ENCODE measurements at regions not wholly inside any gene's neighbourhood (a gene's known extent, or its start where the extent isn't known, plus 50 kb on each side); places are given as distances from the start of the nearest gene placed in this dataset.

DNA sequence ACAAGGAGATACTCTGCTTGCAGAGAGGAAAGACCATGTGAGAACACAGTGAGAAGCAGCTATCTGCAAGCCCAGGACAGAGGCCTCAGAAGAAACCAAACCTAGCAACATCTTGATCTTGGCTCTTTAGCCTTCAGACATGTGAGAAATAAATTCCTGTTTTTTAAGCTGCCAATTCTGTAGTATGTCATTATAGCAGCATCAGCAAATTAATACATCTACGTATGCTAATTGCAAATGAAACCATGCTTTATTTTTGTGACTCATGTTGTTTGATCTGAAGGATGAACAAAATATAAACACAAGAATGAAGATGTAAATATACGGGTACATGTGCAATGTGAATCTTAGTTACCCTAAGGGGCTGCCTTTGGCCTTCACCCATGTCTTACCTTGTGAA, 714.4 kb upstream of the ARPP21 start:
- no peak for DNase-seq (ENCODE audit: low read depth in 4 of 4, low spot score in 1 of 4)

DNA sequence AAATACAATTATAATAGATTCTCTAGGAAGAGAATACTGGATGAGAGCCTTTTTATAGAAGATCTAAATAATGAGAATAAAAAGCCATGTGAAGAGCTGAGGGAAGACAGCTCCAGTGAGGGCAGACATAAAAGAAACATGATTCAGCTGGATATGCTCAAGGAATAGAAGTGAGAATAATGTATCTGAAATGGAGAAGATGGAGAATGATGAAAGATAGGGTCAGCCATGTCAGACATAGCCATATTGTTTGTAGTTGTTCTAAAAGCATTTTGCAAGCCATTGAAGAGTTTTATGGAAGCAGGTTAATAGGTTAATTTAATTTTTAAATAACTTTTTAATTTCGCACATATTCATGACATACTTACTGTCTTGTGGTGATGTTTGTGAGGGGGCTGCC, 713.5 kb upstream of the ARPP21 start:
- no peak for DNase-seq (ENCODE audit: low read depth in 4 of 4, low spot score in 1 of 4)

DNA sequence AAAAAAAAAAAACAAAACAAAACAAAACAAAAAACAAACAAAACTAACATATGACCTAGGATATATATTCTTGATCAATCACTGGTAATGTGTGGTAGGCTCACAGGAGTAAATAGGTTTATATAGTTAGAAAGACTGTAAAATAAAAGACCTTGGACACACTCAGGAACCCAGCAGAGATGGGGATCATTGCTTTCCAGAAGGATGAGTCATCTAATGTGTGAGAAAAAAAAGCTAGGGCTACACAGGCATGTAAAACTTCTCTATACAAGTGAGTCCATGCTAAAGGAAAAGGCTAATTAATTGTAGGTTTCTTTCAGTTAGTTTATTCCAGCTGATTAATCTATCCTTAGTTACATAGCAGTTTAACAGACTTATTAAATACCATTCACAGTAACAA, 710.3 kb upstream of the ARPP21 start:
- no peak for DNase-seq (ENCODE audit: low read depth in 4 of 4, low spot score in 1 of 4)

DNA sequence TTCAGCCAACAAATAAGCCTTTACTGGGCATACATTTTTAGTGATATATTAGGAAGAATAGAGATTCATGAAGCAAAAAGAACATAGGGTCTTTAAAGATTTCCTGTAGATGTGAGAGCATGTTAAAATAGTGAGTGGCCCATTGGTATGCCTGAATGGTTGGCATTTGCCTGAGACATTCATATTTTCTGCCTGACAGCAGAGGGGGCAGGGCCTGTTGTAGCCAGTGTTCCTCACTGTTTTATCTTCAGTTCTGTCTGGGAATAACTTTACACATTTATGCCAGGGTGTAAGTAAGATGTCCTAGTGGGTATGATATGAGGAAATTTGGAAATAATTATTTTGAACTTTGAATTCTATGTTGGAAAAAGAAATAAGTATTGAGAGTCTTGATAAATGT, 704.7 kb upstream of the ARPP21 start:
- DNase-seq (ENCODE audit: low read depth in 4 of 4, low spot score in 1 of 4): no peak

DNA sequence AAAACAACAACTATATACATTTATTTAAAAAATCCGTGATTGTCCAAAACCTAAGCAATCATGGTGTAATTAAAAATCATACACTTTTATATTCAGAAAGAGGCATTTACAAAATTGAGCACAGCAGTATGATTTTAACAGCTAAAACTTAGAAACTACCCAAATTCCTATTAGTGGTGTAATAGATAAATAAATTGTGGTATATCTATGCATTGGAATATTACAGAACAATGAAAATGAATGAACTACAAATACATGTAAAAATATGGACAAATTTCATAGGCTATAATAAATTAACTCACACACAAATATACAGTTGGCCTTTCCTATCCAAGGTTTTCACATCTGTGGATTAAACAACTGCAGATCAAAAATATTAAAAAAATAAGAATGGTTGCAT, 700.5 kb upstream of the ARPP21 start:
- DNase-seq (ENCODE audit: low read depth in 4 of 4, low spot score in 1 of 4): no peak

DNA sequence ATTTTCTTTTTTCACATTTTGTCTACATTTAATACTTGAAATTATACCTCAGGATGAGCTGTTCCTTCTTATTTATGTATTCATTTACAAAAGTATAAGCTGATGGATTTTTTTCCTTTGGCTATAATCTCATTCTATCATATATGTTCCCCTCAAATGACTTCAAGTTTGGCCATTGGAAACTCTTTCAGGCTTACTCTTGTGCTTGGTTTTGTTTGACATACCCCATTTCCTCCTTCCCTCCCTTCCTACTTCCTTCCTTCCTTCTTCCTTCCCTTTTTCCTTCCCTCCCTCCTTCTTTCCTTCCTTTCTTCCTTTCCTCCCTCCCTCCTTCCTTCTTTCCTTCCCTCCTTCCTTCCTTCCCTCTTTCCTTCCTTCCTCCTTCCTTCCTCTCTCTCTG, 697.1 kb upstream of the ARPP21 start:
- DNase-seq (ENCODE audit: low read depth in 4 of 4, low spot score in 1 of 4): no peak

DNA sequence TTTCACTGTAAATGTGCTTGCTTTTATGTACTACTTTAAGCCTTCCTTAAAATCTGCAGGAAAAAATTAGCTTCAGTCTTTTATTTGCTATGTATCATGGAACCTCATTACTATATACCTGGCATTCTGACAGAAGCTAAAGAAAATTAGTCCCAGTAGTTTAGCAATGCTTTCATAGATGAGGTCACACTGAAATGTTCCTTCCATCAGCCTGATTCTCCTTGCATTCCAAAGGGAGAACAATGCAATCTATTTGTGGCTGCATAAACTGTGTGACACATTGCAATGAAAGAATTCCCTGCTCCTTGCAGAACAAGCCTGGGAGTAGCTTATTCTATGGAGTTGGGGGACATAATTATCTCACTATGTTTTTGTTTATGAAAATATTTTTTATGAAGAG, 691.5 kb upstream of the ARPP21 start:
- DNase-seq (ENCODE audit: low read depth in 4 of 4, low spot score in 1 of 4): no peak

DNA sequence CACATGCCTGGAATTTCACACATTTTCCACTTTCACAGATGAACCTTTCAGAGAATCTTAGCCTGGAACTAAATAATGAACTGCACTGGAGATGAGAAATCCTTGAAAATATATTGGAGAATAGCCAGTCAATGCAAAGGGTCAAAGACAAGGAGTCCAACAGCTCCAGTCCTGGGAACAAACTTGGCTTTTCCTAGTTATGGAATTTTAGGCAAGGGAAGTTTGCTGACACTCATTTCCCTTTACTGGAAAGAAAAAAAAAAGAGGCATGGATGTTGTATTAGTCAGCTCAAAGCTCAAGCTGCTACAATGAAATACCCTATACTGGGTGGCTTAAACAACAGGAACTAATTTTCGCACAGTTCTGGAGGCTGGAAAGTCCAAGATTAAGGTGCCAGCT, 690.8 kb upstream of the ARPP21 start:
- DNase-seq (ENCODE audit: low read depth in 4 of 4, low spot score in 1 of 4): no peak

DNA sequence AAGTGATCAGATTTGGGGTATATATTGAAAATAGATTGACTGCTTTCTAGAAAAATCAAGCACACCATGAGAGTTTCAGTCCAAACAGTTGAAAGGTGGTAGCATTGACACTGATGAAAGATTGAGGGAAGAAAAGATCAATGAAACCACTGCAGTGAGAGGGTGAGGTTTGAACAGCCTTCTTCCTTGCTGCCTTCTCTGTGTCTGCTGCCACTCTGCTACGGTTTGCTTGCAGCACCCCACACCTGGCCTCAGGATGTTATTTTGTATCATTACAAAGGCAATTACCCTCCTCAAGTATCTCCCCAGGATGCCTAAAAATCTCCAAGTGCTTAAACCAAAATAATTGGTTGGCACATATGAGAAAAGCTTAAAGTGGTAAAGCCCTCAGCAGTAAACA, 683.6 kb upstream of the ARPP21 start:
- no peak for DNase-seq (ENCODE audit: low read depth in 4 of 4, low spot score in 1 of 4)

DNA sequence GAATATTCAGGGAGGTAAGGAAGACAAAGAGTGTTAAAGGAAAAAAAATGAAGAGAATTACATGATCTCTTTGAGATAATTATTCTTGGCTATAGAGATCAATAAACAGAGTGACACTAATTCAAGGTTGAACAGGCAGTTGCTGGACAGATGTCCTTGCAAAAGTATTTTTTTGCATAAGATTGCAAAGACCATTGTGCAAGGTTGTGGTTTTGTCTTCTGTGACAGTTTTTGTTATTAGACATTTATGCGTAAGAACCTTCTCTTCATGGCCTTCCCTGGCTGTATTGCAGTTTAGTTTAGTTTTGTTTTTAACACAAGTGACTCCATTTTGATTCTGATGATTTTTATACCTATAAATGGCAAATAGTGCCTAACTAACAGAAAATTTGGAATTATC, 682.8 kb upstream of the ARPP21 start:
- DNase-seq (ENCODE audit: low read depth in 4 of 4, low spot score in 1 of 4): no peak

DNA sequence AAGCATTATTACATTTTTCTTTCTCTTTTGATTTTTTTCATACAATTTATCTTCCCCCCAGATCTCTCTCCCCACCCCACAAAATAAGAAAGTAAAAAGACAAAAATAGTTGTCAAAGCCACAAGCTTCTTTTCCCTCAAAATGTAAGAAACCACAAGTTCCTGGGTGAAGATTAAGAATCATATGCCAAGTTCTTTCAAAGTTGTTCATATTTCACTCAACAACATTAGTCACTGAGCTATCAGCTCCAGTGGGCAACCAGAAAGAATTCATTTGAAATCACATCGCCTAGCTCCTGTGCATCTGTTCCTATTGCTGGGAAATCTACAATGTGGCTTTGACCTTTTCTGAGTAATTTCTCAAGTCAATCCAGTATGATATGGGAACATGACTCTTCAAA, 681.6 kb upstream of the ARPP21 start:
- DNase-seq (ENCODE audit: low read depth in 4 of 4, low spot score in 1 of 4): no peak

DNA sequence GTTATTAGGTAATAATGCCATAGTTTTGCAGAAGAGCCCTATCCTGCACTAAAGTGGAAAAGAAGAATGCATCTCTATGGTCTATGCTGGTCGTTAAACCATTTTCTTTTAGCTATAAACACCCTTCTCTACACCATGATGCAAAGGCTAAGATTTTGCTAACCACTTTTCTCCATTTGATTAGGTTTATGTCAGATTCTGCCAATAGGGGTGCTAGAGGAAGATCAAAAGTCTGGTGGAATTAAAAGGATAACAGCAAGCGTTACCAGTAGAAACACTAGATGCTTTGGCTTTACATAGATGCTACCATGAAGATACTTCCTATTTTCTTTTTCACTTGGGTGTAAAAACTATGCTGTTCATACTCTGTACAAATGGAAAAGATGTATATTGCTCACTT, 669.8 kb upstream of the ARPP21 start:
- no peak for DNase-seq (ENCODE audit: low read depth in 4 of 4, low spot score in 1 of 4)

DNA sequence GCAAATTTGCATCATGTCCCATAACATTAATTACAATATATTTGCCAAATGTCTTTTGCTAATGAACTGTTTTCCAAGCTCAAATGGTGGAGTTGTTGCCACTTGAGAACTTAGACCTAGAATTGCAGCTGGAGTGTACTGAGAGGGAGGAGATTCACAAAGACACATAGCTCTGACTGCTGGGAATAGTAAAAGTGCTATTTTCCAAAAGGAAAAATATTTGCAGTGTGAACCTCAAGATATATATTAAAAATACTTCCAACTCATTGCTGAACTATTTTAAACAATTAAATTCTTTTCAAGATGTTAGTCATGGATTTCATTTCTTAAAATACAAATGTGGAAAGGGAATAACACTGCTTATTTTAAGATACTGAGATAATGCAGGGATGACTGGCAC, 666.8 kb upstream of the ARPP21 start:
- no peak for DNase-seq (ENCODE audit: low read depth in 4 of 4, low spot score in 1 of 4)

DNA sequence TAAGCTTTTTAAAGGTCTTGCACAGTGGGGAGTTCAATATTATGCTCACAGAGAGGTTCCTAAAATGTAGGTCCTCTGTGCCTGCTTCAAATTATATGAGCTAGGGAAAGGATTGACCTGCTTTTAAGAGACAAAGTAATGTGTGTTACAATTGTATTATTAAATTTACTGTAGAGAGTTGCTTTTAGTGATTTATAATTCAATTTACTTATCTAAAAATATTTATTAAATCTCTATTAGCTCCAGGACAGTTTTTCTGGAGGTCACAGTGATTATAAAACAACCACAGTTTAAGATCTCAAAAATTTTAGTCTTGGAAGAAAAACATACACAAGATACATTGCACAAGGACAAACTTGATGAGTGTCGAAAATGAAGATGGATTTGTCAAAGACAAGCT, 665.7 kb upstream of the ARPP21 start:
- DNase-seq (ENCODE audit: low read depth in 4 of 4, low spot score in 1 of 4): no peak

DNA sequence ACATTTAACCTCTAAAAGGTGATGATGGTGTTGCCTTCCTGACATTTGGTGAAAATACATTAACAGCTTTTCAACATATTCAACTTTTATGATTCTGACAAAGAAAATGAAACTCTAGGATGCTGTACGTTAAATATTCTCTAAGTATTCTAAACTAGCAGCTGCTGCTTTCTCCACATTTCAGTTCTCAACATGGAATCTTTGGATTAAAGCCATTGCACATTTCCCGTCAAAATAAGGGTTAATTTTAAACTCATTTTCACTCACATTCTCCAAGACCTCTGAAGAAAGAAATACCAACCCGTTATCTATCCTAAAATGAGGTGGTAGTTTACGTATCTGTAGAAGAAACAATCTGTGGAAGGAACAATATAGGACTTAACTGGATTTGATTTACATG, 655.7 kb upstream of the ARPP21 start:
- DNase-seq (ENCODE audit: low read depth in 4 of 4, low spot score in 1 of 4): no peak

DNA sequence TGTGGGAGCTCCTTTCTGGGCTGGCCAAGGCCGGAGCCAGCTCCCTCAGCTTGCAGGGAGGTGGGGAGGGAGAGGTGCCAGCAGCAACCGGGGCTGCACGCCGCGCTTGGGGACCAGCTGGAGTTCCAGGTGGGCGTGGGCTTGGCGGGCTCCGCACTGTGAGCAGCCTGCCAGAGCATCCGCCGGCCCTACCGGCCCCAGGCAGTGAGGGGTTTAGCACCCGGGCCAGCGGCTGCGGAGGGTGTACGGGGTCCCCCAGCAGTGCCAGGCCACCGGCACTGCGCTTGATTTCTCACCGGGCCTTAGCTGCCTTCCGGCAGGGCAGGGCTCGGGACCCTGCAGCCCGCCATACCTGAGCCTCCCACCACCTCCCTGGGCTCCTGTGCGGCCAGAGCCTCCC, 651.0 kb upstream of the ARPP21 start:
- DNase-seq (ENCODE audit: low read depth in 4 of 4, low spot score in 1 of 4): no peak

DNA sequence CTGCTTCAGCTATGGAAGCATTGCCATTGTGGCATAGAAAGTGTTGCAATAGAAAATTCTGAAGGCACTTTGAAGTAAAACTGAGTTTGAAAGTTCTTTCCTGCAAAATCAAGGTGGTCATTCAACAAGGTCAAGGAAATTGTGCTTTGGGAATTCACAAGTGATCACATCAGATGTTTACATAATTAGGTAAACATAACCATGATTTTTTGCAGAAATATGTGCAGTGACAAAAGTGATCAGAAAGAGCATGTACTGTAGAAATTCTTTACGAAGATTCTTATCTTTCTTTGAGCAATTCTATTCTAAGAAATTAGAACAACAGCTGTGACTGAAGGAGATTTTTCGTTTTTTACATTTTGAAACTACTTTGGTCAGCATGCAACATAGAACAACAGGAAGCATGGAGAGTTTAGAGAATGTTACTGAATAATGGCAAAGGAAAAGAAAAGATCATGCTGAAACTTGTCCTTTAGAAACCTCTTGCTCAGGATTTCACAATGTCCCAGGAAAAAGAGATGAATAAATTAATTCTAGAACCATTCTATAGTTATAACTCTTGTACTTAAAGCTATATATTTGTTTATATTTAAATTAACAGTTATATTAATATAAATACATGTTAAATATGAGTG, 643.4 kb upstream of the ARPP21 start:
- no peak for DNase-seq (ENCODE audit: low read depth in 4 of 4, low spot score in 1 of 4)

DNA sequence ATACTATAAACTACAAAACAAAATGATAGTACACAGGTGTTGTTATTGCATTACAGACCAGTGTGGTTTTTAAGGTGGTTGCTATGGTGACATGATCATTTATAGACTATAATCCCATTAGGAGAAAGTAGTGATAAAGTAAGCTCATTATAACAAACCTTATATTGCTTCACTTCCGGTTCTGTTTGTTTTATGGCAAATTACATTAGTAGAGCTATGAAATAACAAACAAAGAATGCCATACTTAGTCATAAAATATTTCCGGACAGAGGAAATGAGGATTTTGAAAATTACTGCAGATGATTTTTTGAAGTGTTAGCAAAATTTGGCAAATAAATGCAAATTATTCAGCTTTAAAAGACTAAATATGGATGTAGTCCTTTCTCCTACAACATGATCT, 640.4 kb upstream of the ARPP21 start:
- no peak for DNase-seq (ENCODE audit: low read depth in 4 of 4, low spot score in 1 of 4)

DNA sequence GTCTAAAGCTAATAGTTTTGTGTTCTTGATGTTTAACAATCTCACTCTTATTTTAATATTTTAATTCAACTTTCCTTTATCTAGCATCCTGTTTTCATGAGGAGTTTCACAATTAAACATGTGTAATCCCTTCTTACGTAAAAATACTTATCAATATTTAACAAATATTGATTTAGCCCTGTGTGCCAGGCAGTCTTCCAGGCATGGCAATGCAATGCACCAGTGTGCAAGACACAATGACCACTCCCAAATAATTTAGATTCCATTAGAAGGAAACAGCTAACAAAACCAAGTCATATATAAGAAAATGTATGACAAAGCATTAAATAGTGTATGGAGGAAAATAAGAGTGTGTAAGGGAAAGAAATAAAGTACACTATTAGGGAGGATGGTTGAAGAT, 627.1 kb upstream of the ARPP21 start:
- DNase-seq (ENCODE audit: low read depth in 4 of 4, low spot score in 1 of 4): no peak

DNA sequence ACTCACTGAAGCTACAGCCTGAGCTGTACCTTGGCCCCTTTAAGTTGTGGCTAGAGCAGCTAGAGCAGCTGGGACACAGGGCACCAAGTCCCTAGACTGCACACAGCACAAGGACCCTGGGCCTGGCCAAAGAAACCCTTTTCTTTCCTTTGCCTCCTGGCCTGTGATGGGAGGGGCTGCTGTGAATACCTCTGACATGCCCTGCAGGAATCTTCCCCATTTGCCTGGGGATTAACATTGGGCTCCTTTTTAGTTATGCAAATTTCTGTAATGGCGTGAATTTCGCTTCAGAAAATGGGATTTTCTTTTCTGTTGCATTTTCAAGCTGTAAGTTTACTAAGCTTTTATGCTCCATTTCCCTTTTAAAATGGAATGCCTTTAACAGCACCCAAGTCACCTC, 611.2 kb upstream of the ARPP21 start:
- DNase-seq (ENCODE audit: low read depth in 4 of 4, low spot score in 1 of 4): no peak

DNA sequence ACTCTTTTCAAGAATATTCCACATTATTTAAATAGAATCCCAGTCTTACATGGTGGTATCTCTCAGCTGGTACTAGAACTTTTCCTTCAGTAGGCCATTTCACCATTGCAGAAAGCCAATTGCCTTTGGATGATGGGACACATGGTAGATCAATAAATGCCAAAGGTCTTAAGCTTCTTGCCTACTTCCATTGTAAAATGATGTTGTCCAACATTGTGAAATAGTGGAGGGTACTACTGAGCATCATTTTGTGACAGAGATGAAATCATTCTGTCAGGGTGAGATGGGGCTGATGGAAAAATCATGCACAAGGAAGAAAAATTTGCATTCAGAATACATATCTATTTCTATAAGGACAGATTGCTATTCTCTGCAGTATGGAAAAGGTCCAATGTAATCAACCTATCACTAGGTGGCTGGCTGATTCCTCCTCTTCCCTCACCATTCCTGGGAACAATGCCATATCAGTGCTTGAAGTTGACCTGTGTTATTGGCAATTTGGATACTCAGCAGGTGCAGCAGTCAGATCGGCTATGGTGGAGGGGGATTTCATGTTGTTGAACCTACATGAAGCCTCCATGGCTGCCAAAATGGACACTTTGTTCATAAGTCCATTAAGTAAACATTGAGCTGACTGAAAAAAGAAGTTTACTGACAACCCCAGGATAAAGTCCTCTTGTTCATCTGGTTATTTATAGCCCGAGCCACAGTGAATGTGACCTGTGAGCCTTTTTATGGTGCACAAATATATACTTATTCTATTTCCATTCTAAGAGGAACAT, 596.9 kb upstream of the ARPP21 start:
- DNase-seq (ENCODE audit: low read depth in 4 of 4, low spot score in 1 of 4): no peak

DNA sequence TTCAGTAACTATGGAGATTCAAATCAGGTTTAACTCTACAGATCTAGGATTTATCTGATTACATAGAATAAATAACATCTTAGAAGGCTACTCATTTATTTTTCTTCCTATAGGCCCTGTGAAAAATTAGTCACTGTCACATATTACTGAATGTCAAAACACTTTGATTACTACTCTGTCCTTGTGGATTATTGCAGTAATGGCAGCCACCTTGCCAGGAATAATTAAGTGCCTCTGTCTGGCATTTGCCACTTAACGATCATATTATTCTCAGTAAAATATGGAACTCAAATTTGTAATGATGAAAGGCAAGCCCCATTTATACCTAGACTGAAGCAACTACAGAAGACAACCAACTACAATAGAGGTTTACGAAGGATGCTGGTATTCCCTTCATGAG, 596.3 kb upstream of the ARPP21 start:
- no peak for DNase-seq (ENCODE audit: low read depth in 4 of 4, low spot score in 1 of 4)

DNA sequence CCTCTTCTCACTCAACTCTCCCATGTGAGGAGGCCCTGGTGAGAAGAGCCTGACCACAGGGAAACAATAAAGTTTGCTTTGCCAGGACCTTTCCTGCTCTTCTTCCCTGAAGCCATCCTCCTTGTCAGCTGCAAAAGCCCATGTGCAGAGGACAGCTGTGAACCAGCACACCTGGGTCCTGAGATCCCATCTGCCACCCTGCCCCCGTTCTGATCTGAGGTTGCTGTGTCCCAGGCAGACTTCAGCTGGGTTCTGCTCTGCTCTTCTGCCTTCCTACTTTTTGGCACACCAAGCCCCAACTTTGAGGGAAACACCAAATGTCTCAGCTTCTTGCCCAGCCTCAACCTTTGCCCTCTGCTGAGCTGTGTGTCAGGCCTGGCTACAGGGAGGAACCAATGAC, 595.1 kb upstream of the ARPP21 start:
- no peak for DNase-seq (ENCODE audit: low read depth in 4 of 4, low spot score in 1 of 4)
